ENCODE measurements at regions not wholly inside any gene's neighbourhood (a gene's known extent, or its start where the extent isn't known, plus 50 kb on each side); places are given as distances from the start of the nearest gene placed in this dataset.
A peak's percentile ranks its signal among the peaks of the same experiment; 100 is the strongest.

GRCh38 chr11:19429108-19429760 lies 188.5 kb upstream of the E2F8 start:
- TF ChIP-seq POLR2A (IDR thresholded peaks at IDR 0.05), result no peak
- H3K27me3 ChIP-seq, result no peaks in the 10 kb centered on the region
- H3K36me3 ChIP-seq, result no peaks in the 10 kb centered on the region
- no peak for DNase-seq (ENCODE audit: low spot score in 2 of 2)
- WGBS, 2 donors, result 83 to 89% methylated on average over 3 of the region's 3 CpGs
- peaks cover 0 to 38% (median 2%) of the 10 kb centered on the region in 4 donors for H3K4me1 ChIP-seq
- H3K9me3 ChIP-seq, result no peaks in the 10 kb centered on the region
- no peak overlapping the region for H3K4me3 ChIP-seq
- H3K27ac ChIP-seq, result no peak overlapping the region

DNA sequence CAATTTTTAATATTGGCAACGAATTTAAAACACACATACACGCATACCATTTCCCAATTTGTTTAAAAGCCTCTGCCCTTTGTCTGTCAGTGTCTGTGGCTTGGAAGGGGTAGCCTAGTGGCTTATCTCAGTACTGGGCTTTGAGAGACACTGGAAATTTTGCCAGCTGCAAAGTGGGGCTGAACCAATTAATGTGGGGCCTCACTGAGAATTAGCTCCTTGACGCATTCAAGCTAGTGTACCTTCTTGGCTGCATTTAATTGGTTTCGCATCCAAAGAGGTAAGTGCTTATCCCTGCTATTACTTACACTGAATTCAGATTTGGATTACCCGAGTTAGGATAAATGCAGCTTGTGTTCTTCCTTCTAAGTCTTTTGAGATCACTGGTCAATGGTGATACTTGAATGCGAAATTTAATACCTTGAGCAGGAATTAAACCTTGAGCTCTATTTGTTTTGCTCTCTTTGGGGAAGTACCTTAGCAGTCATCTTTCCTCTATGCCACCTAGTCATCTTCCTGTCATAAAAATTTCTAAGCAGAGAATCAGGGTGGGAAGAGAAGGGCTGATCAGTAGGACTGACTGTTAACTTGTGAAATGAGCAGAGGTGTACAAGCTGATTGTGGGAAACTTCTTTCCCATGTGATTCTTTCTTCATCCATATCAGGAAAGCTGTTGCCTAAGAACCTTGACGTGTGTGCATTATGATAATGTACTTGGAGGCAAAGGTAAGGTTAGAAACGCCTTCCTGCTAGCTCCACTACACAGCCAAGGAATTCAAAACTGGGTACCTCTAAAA lies 187.7 kb upstream of the E2F8 start:
- WGBS, 2 donors, result 85 to 87% methylated on average over 8 of the region's 8 CpGs
- no peaks in the 10 kb centered on the region for H3K36me3 ChIP-seq
- no peaks in the 10 kb centered on the region for H3K27me3 ChIP-seq
- DNase-seq (ENCODE audit: low spot score in 2 of 2), result no peak
- H3K9me3 ChIP-seq, result no peaks in the 10 kb centered on the region
- no peak overlapping the region for H3K27ac ChIP-seq
- no peak overlapping the region for H3K4me3 ChIP-seq
- TF ChIP-seq EP300 (IDR thresholded peaks at IDR 0.05) (no peak), POLR2A (IDR thresholded peaks at IDR 0.05) (no peak)
- TF ChIP-seq, protein P1, sequence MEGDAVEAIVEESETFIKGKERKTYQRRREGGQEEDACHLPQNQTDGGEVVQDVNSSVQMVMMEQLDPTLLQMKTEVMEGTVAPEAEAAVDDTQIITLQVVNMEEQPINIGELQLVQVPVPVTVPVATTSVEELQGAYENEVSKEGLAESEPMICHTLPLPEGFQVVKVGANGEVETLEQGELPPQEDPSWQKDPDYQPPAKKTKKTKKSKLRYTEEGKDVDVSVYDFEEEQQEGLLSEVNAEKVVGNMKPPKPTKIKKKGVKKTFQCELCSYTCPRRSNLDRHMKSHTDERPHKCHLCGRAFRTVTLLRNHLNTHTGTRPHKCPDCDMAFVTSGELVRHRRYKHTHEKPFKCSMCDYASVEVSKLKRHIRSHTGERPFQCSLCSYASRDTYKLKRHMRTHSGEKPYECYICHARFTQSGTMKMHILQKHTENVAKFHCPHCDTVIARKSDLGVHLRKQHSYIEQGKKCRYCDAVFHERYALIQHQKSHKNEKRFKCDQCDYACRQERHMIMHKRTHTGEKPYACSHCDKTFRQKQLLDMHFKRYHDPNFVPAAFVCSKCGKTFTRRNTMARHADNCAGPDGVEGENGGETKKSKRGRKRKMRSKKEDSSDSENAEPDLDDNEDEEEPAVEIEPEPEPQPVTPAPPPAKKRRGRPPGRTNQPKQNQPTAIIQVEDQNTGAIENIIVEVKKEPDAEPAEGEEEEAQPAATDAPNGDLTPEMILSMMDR (IDR thresholded peaks at IDR 0.05), result no peak
- H3K4me1 ChIP-seq, result peaks cover 0 to 38% (median 2%) of the 10 kb centered on the region in 4 donors

GRCh38 chr11:19426756-19427403 lies 186.1 kb upstream of the E2F8 start:
- TF ChIP-seq POLR2A (IDR thresholded peaks at IDR 0.05) (no peak), EP300 (IDR thresholded peaks at IDR 0.05) (no peak)
- TF ChIP-seq, protein P1 (IDR thresholded peaks at IDR 0.05), result no peak
- no peaks in the 10 kb centered on the region for H3K27me3 ChIP-seq
- peaks cover 0 to 30% (median 2%) of the 10 kb centered on the region in 4 donors for H3K4me1 ChIP-seq
- DNase-seq (ENCODE audit: low spot score in 2 of 2), result no peak
- no peaks in the 10 kb centered on the region for H3K36me3 ChIP-seq
- no peaks in the 10 kb centered on the region for H3K9me3 ChIP-seq
- 30 to 32% methylated on average over 4 of the region's 4 CpGs for WGBS, 2 donors
- H3K27ac ChIP-seq, result peak overlapping the region in 1 of 4 donors; percentile 6
- H3K4me3 ChIP-seq, result no peak overlapping the region

DNA sequence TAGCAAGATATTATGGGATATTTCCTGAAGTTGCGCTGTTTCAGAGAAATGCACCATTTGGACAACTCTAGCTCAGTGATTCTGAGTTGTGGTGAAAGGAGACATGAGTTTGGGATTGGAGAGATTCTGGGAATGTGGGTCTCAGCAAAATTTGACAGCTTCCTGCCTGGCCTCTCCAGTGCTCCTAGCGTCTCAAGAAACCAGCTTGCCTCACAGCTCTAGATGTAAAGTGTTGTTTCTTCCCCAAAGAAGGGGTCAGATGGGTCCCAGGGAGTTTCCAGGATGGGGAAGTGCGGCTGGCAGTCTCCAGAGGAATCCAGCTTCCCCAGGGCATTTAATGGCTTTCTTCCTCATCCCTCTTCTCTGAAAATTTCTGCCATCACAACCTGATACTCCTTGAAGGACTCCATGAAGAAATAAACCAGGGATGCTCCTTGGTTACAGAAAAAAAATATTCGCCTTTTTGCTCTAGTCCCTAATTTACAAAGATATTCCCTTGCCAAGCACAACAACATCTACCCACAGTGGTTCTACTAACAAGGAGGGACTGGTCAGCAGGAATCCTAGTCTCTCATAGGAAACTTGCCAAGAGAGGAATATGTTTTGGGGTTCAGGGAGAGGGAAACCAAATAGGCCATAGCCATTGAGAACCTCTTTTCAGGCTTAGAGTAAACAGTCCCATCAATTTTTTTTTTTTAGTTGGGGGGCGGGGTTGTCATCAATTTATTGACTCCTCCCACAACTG lies 185.4 kb upstream of the E2F8 start:
- TF ChIP-seq EP300 (IDR thresholded peaks at IDR 0.05) (peak in 1 of 2 donors; percentile 41), POLR2A (IDR thresholded peaks at IDR 0.05) (no peak)
- TF ChIP-seq, protein P1 (IDR thresholded peaks at IDR 0.05), result no peak
- peak overlapping the region in 2 of 4 donors; percentile 1 to 6 for H3K27ac ChIP-seq
- H3K9me3 ChIP-seq, result no peaks in the 10 kb centered on the region
- no peaks in the 10 kb centered on the region for H3K36me3 ChIP-seq
- DNase-seq (ENCODE audit: low spot score in 2 of 2), result no peak
- no peak overlapping the region for H3K4me3 ChIP-seq
- H3K4me1 ChIP-seq, result peaks cover 0 to 23% (median 2%) of the 10 kb centered on the region in 4 donors
- H3K27me3 ChIP-seq, result no peaks in the 10 kb centered on the region
- WGBS, 2 donors, result 64 to 71% methylated on average over 5 of the region's 5 CpGs

DNA sequence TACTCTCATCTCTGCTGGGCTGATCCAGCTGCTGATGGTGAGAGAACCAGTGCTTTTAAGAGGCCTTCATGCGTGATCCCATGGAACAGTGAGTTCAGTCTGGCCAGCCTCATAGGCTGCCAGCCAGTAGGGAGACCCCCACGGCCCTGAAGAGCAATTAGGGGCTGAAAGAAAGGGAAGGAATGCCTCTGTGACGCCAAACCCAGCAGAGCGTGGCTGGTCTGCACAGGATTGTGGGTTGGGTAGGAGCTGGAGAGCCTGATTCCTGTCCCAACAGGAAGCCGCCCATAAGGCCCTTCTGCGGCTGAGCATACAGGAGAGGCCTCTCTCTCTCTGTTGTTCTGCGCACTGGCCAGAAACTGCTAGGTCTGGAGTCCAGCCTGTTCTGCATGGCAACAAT lies 181.5 kb upstream of the E2F8 start:
- DNase-seq (ENCODE audit: low spot score in 2 of 2), result no peak
- WGBS, 2 donors, result 65 to 67% methylated on average over 7 of the region's 7 CpGs
- TF ChIP-seq POLR2A (IDR thresholded peaks at IDR 0.05) (no peak), EP300 (IDR thresholded peaks at IDR 0.05) (no peak)
- TF ChIP-seq, protein P1 (IDR thresholded peaks at IDR 0.05), result no peak

More for the DNA sequence above, 181.5 kb upstream of the E2F8 start:
- Histone ChIP-seq H3K36me3 (no peaks in the 10 kb centered on the region), H3K4me1 (peaks cover 0 to 32% (median 2%) of the 10 kb centered on the region in 4 donors), H3K9me3 (no peaks in the 10 kb centered on the region), H3K27ac (peak overlapping the region in 1 of 4 donors; percentile 45), H3K27me3 (no peaks in the 10 kb centered on the region), H3K4me3 (no peak overlapping the region)
